Prostate gland (tissue), 2 donors: ENCODE measurements at regions not wholly inside any gene's neighbourhood (a gene's known extent, or its start where the extent isn't known, plus 50 kb on each side); places are given as distances from the start of the nearest gene placed in this dataset.

ENCODE experiments used
- DNase-seq: peaks from one replicate; pipeline ENCODE4 v3.0.0-alpha.2; 2019; ENCODE audit warnings: low spot score
- H3K27ac ChIP-seq, 2 donors: fragments of 200-600 bp; sonication (generic); 2 replicates each; pipeline ENCODE4 v1.5.1; 2017 to 2019
- H3K27me3 ChIP-seq: fragments of 200-600 bp; sonication (generic); replicated peaks from 2 replicates; pipeline ENCODE4 v1.5.1; 2019; ENCODE audit not compliant: insufficient read depth
- H3K36me3 ChIP-seq, 2 donors: fragments of 200-600 bp; sonication (generic); 1 replicate in 1 of 2; 2 replicates in 1 of 2; pipeline versions ENCODE4 v1.5.1 to v1.8.1; 2017 to 2019
- H3K4me1 ChIP-seq: fragments of 200-600 bp; sonication (generic); replicated peaks from 2 replicates; pipeline ENCODE4 v1.5.1; 2019
- H3K4me3 ChIP-seq, 2 donors: fragments of 200-600 bp; sonication (generic); 2 replicates each; pipeline ENCODE4 v1.5.1; 2017 to 2019
- H3K9me3 ChIP-seq: fragments of 200-600 bp; sonication (generic); 2 replicates; pipeline ENCODE4 v1.5.1; 2017
- CTCF ChIP-seq, 4 experiments: fragments of 200-600 bp in 2 of 4; fragments of 450-650 bp in 2 of 4; sonication (generic) in 2 of 4; IDR thresholded peaks; 1 replicate in 3 of 4; 2 replicates in 1 of 4; pipeline ENCODE4 v1.5.1; 2016 to 2019; ENCODE audit warnings: antibody characterized with exemption in 4 of 4, mild to moderate bottlenecking in 2 of 4, moderate library complexity in 2 of 4
- POLR2A ChIP-seq: fragments of 450-650 bp; IDR thresholded peaks from one replicate; pipeline ENCODE4 v1.6.1; 2016; ENCODE audit warnings: antibody characterized with exemption, mild to moderate bottlenecking
- POLR2AphosphoS5 ChIP-seq: sonication (generic); formaldehyde crosslinking; IDR thresholded peaks from one replicate; pipeline ENCODE4 v1.6.1; 2017; ENCODE audit warnings: antibody characterized with exemption
- WGBS: methylation state at CpG from one replicate; pipeline ENCODE4 v1.1.5; 2018; 5-methylcytosine and 5-hydroxymethylcytosine counted together
- intact Hi-C: fragments of 100-400 bp; cut with DNase I; formaldehyde crosslinking; loops from one replicate; pipeline ENCODE4 v1.14.2; 2022

GRCh38 chr13:56932104-56932503, 208.6 kb upstream of the PRR20A start:
- 85% methylated on average over 1 of the region's 1 CpG for WGBS
- no peak for DNase-seq
- intact Hi-C loops: no loop called here
- no peak overlapping the region for H3K4me3 ChIP-seq
- H3K4me1 ChIP-seq: no peaks in the 10 kb centered on the region
- H3K36me3 ChIP-seq: no peaks in the 10 kb centered on the region
- H3K27me3 ChIP-seq: no peaks in the 10 kb centered on the region
- H3K27ac ChIP-seq: no peak overlapping the region
- TF ChIP-seq POLR2A (no peak), POLR2AphosphoS5 (no peak), CTCF (IDR thresholded peaks at IDR 0.05) (no peak)
- no peaks in the 10 kb centered on the region for H3K9me3 ChIP-seq

DNA sequence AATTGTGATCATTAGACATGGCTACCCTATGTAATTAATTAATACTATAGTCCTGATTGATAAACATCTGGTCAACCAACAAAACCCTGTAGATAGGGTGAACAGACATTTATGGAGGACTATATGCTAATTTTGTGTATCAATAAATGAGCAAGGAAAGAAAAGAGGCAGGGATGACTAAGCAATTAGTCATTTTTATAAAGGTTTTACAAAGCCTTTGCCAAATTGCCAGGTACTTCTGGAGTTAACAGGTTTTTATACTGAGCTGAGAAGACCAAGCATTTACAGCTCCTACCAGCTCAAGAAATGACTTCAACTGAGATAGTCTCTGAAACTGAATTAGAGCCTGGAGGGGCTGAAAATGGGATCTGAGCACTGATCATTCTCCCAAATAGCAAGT, 186.8 kb upstream of the PRR20A start:
- no peaks in the 10 kb centered on the region for H3K4me1 ChIP-seq
- intact Hi-C loops: no loop called here
- H3K36me3 ChIP-seq: no peaks in the 10 kb centered on the region
- H3K27me3 ChIP-seq: no peaks in the 10 kb centered on the region
- DNase-seq: no peak
- TF ChIP-seq POLR2A: no peak
- TF ChIP-seq CTCF (IDR thresholded peaks at IDR 0.05): no peak
- TF ChIP-seq POLR2AphosphoS5: no peak
- H3K27ac ChIP-seq: no peak overlapping the region
- H3K9me3 ChIP-seq: no peaks in the 10 kb centered on the region
- no peak overlapping the region for H3K4me3 ChIP-seq

DNA sequence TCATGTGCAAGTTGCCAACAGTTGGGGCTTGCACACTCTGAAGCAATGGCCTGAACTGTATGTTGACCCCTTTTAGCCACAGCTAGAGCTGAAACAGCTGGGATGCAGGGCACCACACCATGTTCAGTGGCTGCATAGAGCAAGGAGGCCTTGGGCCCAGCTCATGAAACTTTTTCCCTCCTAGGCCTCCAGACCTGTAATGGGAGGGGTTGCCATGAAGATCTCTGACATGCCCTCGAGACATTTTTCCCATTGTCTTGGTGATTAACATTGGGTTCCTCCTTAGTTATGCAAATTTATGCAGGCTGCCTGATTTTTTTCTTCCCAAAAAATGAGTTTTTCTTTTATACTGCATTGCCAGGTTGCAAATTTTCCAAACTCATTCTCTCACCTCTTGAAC, 165.1 kb upstream of the PRR20A start:
- no peak overlapping the region for H3K4me3 ChIP-seq
- H3K27ac ChIP-seq: no peak overlapping the region
- H3K9me3 ChIP-seq: no peaks in the 10 kb centered on the region
- H3K36me3 ChIP-seq: no peaks in the 10 kb centered on the region
- intact Hi-C loops: no loop called here
- TF ChIP-seq POLR2AphosphoS5 (no peak), POLR2A (no peak), CTCF (IDR thresholded peaks at IDR 0.05) (no peak)
- H3K4me1 ChIP-seq: no peaks in the 10 kb centered on the region
- no peaks in the 10 kb centered on the region for H3K27me3 ChIP-seq
- WGBS: 79% methylated on average over 1 of the region's 1 CpG
- no peak for DNase-seq

- Histone ChIP-seq H3K4me3 (no peak overlapping the region), H3K4me1 (no peaks in the 10 kb centered on the region), H3K36me3 (no peaks in the 10 kb centered on the region), H3K27ac (no peak overlapping the region), H3K27me3 (no peaks in the 10 kb centered on the region), H3K9me3 (no peaks in the 10 kb centered on the region)
- intact Hi-C loops: no loop called here
- no peak for TF ChIP-seq POLR2AphosphoS5
- TF ChIP-seq CTCF (IDR thresholded peaks at IDR 0.05): no peak
- no peak for TF ChIP-seq POLR2A
- no peak for DNase-seq
- 47% methylated on average over 1 of the region's 1 CpG for WGBS
Measured at GRCh38 chr13:56980856-56981255, 159.9 kb upstream of the PRR20A start.

DNA sequence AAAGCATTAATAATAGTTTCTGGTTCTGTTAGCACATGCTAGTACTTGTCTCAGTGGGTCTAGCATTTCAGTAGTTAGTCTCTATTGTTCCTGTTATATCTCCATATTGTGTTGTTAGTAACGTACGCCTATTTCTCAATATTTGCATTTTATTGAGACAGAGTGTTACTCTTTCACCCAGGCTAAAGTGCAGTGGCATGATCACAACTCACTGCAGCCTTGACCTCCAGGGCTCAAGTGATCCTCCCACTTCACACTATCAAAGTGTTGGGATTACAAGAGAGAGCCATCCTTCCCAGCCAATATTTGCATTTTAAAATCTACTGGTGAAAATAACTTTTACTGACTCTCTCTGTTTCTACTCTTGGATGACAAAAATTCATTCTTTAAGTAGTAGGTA, 154.6 kb upstream of the PRR20A start:
- no peak for DNase-seq
- no peaks in the 10 kb centered on the region for H3K27me3 ChIP-seq
- no peaks in the 10 kb centered on the region for H3K36me3 ChIP-seq
- H3K4me1 ChIP-seq: no peaks in the 10 kb centered on the region
- no peak overlapping the region for H3K4me3 ChIP-seq
- H3K27ac ChIP-seq: no peak overlapping the region
- 80% methylated on average over 2 of the region's 2 CpGs for WGBS
- intact Hi-C loops: no loop called here
- no peak for TF ChIP-seq POLR2AphosphoS5
- TF ChIP-seq CTCF (IDR thresholded peaks at IDR 0.05): no peak
- no peak for TF ChIP-seq POLR2A
- H3K9me3 ChIP-seq: no peaks in the 10 kb centered on the region
